NOMO-1 treated with dmso at 0.1 percent for 144 hours (cell line): ENCODE measurements at regions not wholly inside any gene's neighbourhood (a gene's known extent, or its start where the extent isn't known, plus 50 kb on each side); places are given as distances from the start of the nearest gene placed in this dataset.
A peak's percentile ranks its signal among the peaks of the same experiment; 100 is the strongest.

Source experiments
- DNase-seq: peaks from one replicate; lab custom pipeline; 2025; ENCODE audit not compliant: unreplicated experiment; lab: John Stamatoyannopoulos, UW

- DNase-seq, result no peak
These were observed 777.5 kb downstream of the OTOL1 start for GRCh38 chr3:162274070-162274469.

GRCh38 chr3:162278834-162279233, 782.2 kb downstream of the OTOL1 start:
- no peak for DNase-seq

GRCh38 chr3:162285259-162285658, 788.7 kb downstream of the OTOL1 start:
- no peak for DNase-seq

- DNase-seq, result no peak
These were observed 791.0 kb downstream of the OTOL1 start for GRCh38 chr3:162287600-162287999.

GRCh38 chr3:162292409-162292808, 795.8 kb downstream of the OTOL1 start:
- no peak for DNase-seq

GRCh38 chr3:162295323-162295983, 798.8 kb downstream of the OTOL1 start:
- DNase-seq, result no peak

GRCh38 chr3:162302983-162303624, 806.5 kb downstream of the OTOL1 start:
- DNase-seq, result no peak

- DNase-seq, result no peak
These were observed 820.4 kb downstream of the OTOL1 start for GRCh38 chr3:162317046-162317445.

- DNase-seq, result no peak
These were observed 832.0 kb downstream of the OTOL1 start for GRCh38 chr3:162328649-162329048.

GRCh38 chr3:162329514-162329913, 832.9 kb downstream of the OTOL1 start:
- DNase-seq, result no peak

- no peak for DNase-seq
These were observed 835.7 kb downstream of the OTOL1 start for GRCh38 chr3:162332344-162332743.

GRCh38 chr3:162334537-162334936, 837.9 kb downstream of the OTOL1 start:
- no peak for DNase-seq

- DNase-seq, result no peak
These were observed 841.0 kb downstream of the OTOL1 start for GRCh38 chr3:162337630-162338029.

- no peak for DNase-seq
These were observed 841.9 kb downstream of the OTOL1 start for GRCh38 chr3:162338514-162338913.

GRCh38 chr3:162348912-162349311, 852.3 kb downstream of the OTOL1 start:
- no peak for DNase-seq

GRCh38 chr3:162353414-162353813, 856.8 kb downstream of the OTOL1 start:
- peak; percentile 4 for DNase-seq

GRCh38 chr3:162354356-162354755, 857.7 kb downstream of the OTOL1 start:
- DNase-seq, result no peak

- DNase-seq, result no peak
These were observed 868.6 kb downstream of the OTOL1 start for GRCh38 chr3:162365066-162365719.

GRCh38 chr3:162366166-162366766, 869.7 kb downstream of the OTOL1 start:
- no peak for DNase-seq

- DNase-seq, result no peak
These were observed 871.0 kb downstream of the OTOL1 start for GRCh38 chr3:162367429-162368260.

GRCh38 chr3:162368417-162368816, 871.8 kb downstream of the OTOL1 start:
- DNase-seq, result no peak
